Esophagus (tissue), 2 donors: ENCODE measurements at regions not wholly inside any gene's neighbourhood (a gene's known extent, or its start where the extent isn't known, plus 50 kb on each side); places are given as distances from the start of the nearest gene placed in this dataset.

Experiments
- H3K27ac ChIP-seq, 2 donors: one replicate each; pipeline ENCODE4 v1.5.1; 2013; ENCODE audit warnings: low read depth in 2 of 2, mild to moderate bottlenecking in 2 of 2, inconsistent platforms in 1 of 2, low read length in 1 of 2, moderate library complexity in 1 of 2
- H3K27me3 ChIP-seq, 2 donors: one replicate each; pipeline ENCODE4 v1.6.1; 2013; ENCODE audit warnings: low read length in 2 of 2, control low read depth in 1 of 2, mild to moderate bottlenecking in 1 of 2; ENCODE audit not compliant: insufficient read depth in 2 of 2, control insufficient read depth in 1 of 2
- H3K36me3 ChIP-seq, 2 donors: one replicate each; pipeline ENCODE4 v1.6.1; 2013; ENCODE audit warnings: low read length in 1 of 2; ENCODE audit not compliant: control insufficient read depth in 2 of 2, insufficient read depth in 2 of 2
- H3K4me1 ChIP-seq, 2 donors: one replicate each; pipeline ENCODE4 v1.6.1; 2013; ENCODE audit warnings: low read length in 1 of 2; ENCODE audit not compliant: control insufficient read depth in 2 of 2, insufficient read depth in 2 of 2
- H3K4me3 ChIP-seq, 2 donors: one replicate each; pipeline ENCODE4 v1.5.1; 2013; ENCODE audit warnings: low read length in 2 of 2, mild to moderate bottlenecking in 2 of 2, low read depth in 1 of 2, moderate library complexity in 1 of 2
- H3K9me3 ChIP-seq, 2 donors: one replicate each; pipeline ENCODE4 v1.6.1; 2013; ENCODE audit warnings: mild to moderate bottlenecking in 2 of 2, low read depth in 1 of 2, low read length in 1 of 2, moderate library complexity in 1 of 2; ENCODE audit not compliant: control insufficient read depth in 2 of 2, insufficient read depth in 1 of 2
- WGBS, 2 donors: extraction: QIAGEN DNeasy Blood & Tissue Kit; methylation state at CpG; one replicate each; pipeline ENCODE4 v1.1.7; 2013; 5-methylcytosine and 5-hydroxymethylcytosine counted together
- donor health status: healthy with polysubstance abuse.
- donor health status: Bipolar disorder and iron deficiency.

DNA sequence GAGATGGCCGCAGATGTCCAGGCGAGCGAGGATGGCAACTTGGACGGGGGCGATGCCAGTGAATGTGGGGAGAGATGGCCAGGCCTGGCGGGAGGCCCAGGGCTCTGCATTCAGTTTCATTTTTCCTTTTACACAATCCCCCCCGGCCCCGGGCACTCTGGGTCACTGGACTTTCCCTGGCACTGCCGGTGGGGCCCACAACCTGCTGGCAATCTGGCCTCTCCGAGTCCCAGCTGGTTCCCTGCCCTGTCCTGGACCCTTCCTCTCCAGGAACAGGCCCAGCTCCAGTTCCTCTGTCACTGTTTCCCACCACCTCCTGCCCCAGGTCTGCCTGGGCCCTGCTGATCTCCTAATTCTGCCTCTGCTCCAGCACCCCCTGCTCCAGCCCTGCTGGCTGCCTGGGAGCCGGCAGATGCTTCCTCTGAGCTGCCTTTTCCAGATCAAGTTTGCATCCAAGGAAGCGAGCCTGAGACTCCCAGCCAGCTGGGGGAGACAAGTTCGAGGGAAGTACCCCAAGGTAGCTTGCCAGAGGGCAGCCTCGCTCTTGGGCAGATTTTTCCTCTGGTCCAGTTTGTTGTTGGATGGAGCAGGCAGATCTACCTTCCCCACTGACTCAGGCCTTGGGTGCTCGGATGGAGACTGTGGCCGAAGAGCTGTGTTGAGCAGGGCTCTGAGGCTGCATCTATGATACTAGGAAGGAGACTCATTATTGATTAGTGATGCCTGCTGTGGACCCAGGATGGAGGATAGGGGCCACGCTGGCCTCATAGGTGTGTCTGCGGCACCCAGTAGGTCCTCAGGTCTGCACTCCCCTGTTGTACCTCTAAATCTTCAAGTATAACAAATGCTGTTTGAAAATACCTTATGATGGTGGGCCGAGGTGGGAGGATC lies 83.2 kb downstream of the CEBPB start:
- Histone ChIP-seq H3K27me3 (no peaks in the 10 kb centered on the region), H3K4me1 (peaks cover 0 to 5% of the 10 kb centered on the region in 2 donors), H3K36me3 (no peaks in the 10 kb centered on the region), H3K4me3 (no peak overlapping the region), H3K27ac (peak overlapping the region in 1 of 2 donors; percentile 24), H3K9me3 (no peaks in the 10 kb centered on the region)
- WGBS, 2 donors, result 71 to 73% methylated on average over 17 to 19 of the region's 19 CpGs

DNA sequence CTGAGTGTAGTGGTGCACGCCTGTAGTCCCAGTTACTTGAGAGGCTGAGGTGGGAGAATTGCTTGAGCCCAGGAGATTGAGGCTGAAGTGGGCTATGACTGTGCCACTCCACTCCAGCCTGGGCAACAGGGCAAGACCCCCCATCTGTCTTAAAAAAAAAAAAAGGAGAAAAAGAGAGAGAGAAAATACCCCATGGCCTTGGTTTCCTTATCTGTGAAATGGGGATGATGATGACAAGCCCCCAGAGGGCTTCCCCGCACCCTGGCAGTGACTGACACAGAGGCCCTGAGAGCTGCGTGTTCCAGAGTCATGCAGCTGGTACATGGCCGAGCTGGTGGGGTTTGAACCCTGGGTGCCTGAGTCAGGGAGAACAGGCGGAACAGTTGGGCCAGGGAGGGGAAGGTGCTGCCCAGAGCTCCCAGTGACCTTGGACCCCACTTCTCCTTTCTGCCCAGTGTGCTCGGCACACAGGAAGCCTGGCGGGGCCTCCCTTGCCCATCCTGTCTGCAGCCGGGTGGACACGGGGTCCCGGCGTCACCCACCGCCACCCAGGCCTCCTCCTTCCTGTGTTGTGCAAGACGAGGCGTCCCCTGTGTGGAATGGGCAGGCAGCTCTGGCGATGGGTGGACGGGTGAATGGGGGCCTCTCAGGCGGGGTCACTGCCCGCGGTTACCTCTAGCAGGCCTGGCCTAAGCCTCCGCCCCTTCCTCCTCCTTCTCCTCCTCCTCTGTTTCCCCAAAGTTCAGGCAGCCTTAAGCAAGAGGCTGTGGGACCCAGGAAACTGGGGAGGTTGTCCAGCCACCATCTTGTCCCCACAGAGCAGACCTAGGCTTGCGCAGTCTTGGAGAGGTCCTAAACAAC lies 84.2 kb downstream of the CEBPB start:
- Histone ChIP-seq H3K27ac (no peak overlapping the region), H3K36me3 (no peaks in the 10 kb centered on the region), H3K9me3 (no peaks in the 10 kb centered on the region), H3K27me3 (no peaks in the 10 kb centered on the region), H3K4me1 (peaks cover 0 to 5% of the 10 kb centered on the region in 2 donors), H3K4me3 (no peak overlapping the region)
- 81 to 83% methylated on average over 20 to 21 of the region's 21 CpGs for WGBS, 2 donors

DNA sequence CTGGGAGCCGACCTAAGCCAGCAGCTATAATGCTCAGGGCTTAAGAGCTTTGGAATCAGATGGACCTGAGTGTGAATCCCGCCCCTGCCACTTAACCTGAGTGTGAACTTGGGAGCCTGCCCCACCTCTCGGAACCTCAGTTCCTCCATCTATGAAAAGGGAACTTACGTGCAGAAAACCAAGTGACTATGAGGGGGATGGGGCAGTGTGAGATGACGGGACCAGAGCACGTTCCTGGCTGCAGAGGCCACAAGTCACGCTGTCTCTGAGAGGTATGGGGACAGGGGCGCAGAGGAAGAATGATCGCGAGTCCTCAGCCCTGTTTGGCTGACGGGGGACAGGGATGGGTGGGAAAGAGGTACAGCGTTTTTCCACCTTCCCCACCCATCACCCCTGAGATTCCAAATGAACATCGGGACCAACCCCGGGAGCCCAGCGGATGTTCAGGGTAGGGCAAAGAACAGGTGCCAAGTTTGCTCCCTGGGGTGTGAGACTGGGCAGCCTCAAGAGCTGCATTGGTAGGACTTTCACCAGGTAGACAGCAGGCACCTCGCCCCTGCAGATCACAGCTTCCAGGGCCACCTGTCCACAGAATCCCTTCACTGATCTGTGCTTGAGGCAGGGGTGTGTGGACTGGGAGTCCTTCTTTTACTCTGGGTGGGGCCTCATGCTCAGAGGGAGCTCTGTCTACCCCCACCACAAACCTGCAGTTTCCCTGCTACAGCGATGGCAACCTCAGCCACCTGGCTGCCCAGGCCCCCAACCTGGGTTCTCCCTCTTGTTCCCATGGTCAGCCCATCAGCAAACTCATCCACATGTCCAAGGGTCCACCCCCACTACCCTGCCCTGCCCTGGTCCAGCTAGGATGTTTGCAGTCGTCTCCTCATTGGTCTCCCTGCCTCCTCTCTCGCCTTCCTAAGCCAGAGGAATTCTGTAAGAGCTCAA lies 85.8 kb downstream of the CEBPB start:
- Histone ChIP-seq H3K27me3 (no peaks in the 10 kb centered on the region), H3K9me3 (no peaks in the 10 kb centered on the region), H3K36me3 (no peaks in the 10 kb centered on the region), H3K4me1 (peaks cover 0 to 5% of the 10 kb centered on the region in 2 donors), H3K4me3 (no peak overlapping the region), H3K27ac (no peak overlapping the region)
- 83 to 85% methylated on average over 19 of the region's 19 CpGs for WGBS, 2 donors

- Histone ChIP-seq H3K27me3 (no peaks in the 10 kb centered on the region), H3K9me3 (no peaks in the 10 kb centered on the region), H3K36me3 (no peaks in the 10 kb centered on the region), H3K27ac (no peak overlapping the region), H3K4me1 (peaks cover 0 to 5% of the 10 kb centered on the region in 2 donors), H3K4me3 (no peak overlapping the region)
- 82 to 83% methylated on average over 5 of the region's 5 CpGs for WGBS, 2 donors
Measured at GRCh38 chr20:50277064-50277415, 86.4 kb downstream of the CEBPB start.

- no peak overlapping the region for H3K4me3 ChIP-seq
- H3K4me1 ChIP-seq, result peaks cover 0 to 6% of the 10 kb centered on the region in 2 donors
- H3K27ac ChIP-seq, result no peak overlapping the region
- no peaks in the 10 kb centered on the region for H3K36me3 ChIP-seq
- WGBS, 2 donors, result 78 to 84% methylated on average over 16 of the region's 16 CpGs
- H3K9me3 ChIP-seq, result no peaks in the 10 kb centered on the region
- no peaks in the 10 kb centered on the region for H3K27me3 ChIP-seq
Measured at GRCh38 chr20:50277460-50278376, 87.1 kb downstream of the CEBPB start.

- WGBS, 2 donors, result 63 to 68% methylated on average over 5 of the region's 5 CpGs
- no peaks in the 10 kb centered on the region for H3K27me3 ChIP-seq
- no peaks in the 10 kb centered on the region for H3K36me3 ChIP-seq
- H3K4me1 ChIP-seq, result peaks cover 0 to 12% of the 10 kb centered on the region in 2 donors
- H3K4me3 ChIP-seq, result no peak overlapping the region
- no peaks in the 10 kb centered on the region for H3K9me3 ChIP-seq
- H3K27ac ChIP-seq, result peak overlapping the region in 1 of 2 donors; percentile 28
Measured at GRCh38 chr20:50278377-50278683, 87.7 kb downstream of the CEBPB start.

DNA sequence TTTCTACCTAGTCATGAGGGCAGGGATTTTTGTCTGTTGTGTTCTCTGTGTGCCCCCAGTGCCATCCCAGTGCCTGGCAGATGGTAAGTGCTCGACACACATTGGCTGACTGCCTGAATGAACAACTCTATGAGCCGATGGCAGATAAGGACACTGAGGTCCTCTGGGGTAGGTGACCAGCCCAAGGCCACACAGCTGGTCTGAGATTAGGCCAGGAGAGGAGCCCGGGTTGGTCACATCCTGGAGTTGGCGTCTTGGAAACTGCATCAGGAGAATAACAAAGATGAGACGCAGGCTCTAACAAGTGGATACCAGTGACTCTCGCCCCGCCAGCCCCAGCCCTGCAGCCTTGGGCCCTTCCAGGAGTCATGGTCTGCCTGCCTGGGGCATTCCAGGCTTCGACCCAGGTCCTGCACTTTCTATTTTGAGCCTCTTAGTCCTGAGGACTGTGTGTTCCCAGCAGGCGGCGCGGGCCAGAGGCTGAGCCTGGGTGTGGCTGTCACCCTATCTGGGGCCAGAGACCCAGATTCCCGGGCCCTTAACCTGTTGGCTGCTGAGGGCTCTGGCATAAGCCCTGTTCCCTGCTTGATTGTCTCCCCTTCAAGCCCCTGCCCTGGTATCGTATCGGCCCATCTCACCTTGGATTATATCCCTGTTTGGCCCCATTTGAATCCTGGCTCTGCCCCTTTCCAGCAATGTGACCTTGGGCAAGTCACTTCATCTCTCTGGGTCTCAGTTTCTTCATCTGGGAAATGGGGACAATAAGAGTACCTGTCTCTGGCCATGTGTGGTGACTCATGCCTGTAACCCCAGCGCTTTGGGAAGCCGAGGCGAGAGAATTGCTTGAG lies 88.3 kb downstream of the CEBPB start:
- H3K9me3 ChIP-seq, result no peaks in the 10 kb centered on the region
- H3K4me1 ChIP-seq, result peaks cover 0 to 18% of the 10 kb centered on the region in 2 donors
- 52 to 53% methylated on average over 17 of the region's 17 CpGs for WGBS, 2 donors
- no peaks in the 10 kb centered on the region for H3K27me3 ChIP-seq
- H3K36me3 ChIP-seq, result no peaks in the 10 kb centered on the region
- H3K27ac ChIP-seq, result peak overlapping the region; percentile 26 to 28
- no peak overlapping the region for H3K4me3 ChIP-seq
